GM19455 (cell line): ENCODE measurements at regions not wholly inside any gene's neighbourhood (a gene's known extent, or its start where the extent isn't known, plus 50 kb on each side); places are given as distances from the start of the nearest gene placed in this dataset.

Experiments
- ATAC-seq: cut with Tn5 transposase; IDR thresholded peaks from one replicate; pipeline ENCODE4 v1.9.1; 2021; ENCODE audit not compliant: unreplicated experiment

GRCh38 chr2:37833423-37833822 is 91.7 kb upstream of the RMDN2 start:
- ATAC-seq = no peak

GRCh38 chr2:37836270-37836669 is 88.8 kb upstream of the RMDN2 start:
- ATAC-seq = no peak

GRCh38 chr2:37836711-37837110 is 88.4 kb upstream of the RMDN2 start:
- ATAC-seq = no peak

GRCh38 chr2:37837628-37838328 is 87.3 kb upstream of the RMDN2 start:
- no peak for ATAC-seq

- ATAC-seq = no peak
These were observed 86.4 kb upstream of the RMDN2 start for GRCh38 chr2:37838541-37839167.

- no peak for ATAC-seq
These were observed 85.1 kb upstream of the RMDN2 start for GRCh38 chr2:37839991-37840390.

GRCh38 chr2:37842732-37843440 is 82.2 kb upstream of the RMDN2 start:
- no peak for ATAC-seq

- ATAC-seq = no peak
These were observed 81.5 kb upstream of the RMDN2 start for GRCh38 chr2:37843556-37843955.

- ATAC-seq = no peak
These were observed 78.9 kb upstream of the RMDN2 start for GRCh38 chr2:37846207-37846606.

GRCh38 chr2:37847792-37848191 is 77.3 kb upstream of the RMDN2 start:
- no peak for ATAC-seq

GRCh38 chr2:37848451-37848850 is 76.6 kb upstream of the RMDN2 start:
- ATAC-seq = no peak

- no peak for ATAC-seq
These were observed 75.2 kb upstream of the RMDN2 start for GRCh38 chr2:37849911-37850310.

- ATAC-seq = peak; percentile 28
These were observed 73.7 kb upstream of the RMDN2 start for GRCh38 chr2:37851428-37851827.

- ATAC-seq = peak; percentile 65
These were observed 73.1 kb upstream of the RMDN2 start for GRCh38 chr2:37851828-37852584.

GRCh38 chr2:37852585-37853014 is 72.5 kb upstream of the RMDN2 start:
- no peak for ATAC-seq

- no peak for ATAC-seq
These were observed 70.3 kb upstream of the RMDN2 start for GRCh38 chr2:37854676-37855282.

- ATAC-seq = no peak
These were observed 69.6 kb upstream of the RMDN2 start for GRCh38 chr2:37855283-37856041.

- no peak for ATAC-seq
These were observed 68.9 kb upstream of the RMDN2 start for GRCh38 chr2:37856101-37856751.

- no peak for ATAC-seq
These were observed 67.3 kb upstream of the RMDN2 start for GRCh38 chr2:37857575-37858399.
